ENCODE measurements at regions not wholly inside any gene's neighbourhood (a gene's known extent, or its start where the extent isn't known, plus 50 kb on each side); places are given as distances from the start of the nearest gene placed in this dataset.
"Not testable (repeated sequence)": the region's sequence is repeated elsewhere in the genome, so short reads cannot be mapped to it uniquely, and the experiment has no call there.

- H3K4me3 ChIP-seq (ENCODE audit: control insufficient read depth, low read depth, low read length), result no peak overlapping the region
- no peak for TF ChIP-seq CTCF (conservative IDR thresholded peaks at IDR 0.05; ENCODE audit: control insufficient read depth, insufficient read depth, low read depth, low read length)
- no peak for DNase-seq (ENCODE audit: low read depth)
These were observed 100.1 kb upstream of the FRMD1 start for GRCh38 chr6:168179133-168179532.

GRCh38 chr6:168177103-168177891 is 98.3 kb upstream of the FRMD1 start:
- no peak for TF ChIP-seq CTCF (conservative IDR thresholded peaks at IDR 0.05; ENCODE audit: control insufficient read depth, insufficient read depth, low read depth, low read length)
- no peak overlapping the region for H3K4me3 ChIP-seq (ENCODE audit: control insufficient read depth, low read depth, low read length)
- DNase-seq (ENCODE audit: low read depth), result no peak

- no peak overlapping the region for H3K4me3 ChIP-seq (ENCODE audit: control insufficient read depth, low read depth, low read length)
- no peak for TF ChIP-seq CTCF (conservative IDR thresholded peaks at IDR 0.05; ENCODE audit: control insufficient read depth, insufficient read depth, low read depth, low read length)
- no peak for DNase-seq (ENCODE audit: low read depth)
These were observed 92.8 kb upstream of the FRMD1 start for GRCh38 chr6:168171673-168172353.

GRCh38 chr6:168170841-168171601 is 92.0 kb upstream of the FRMD1 start:
- no peak for TF ChIP-seq CTCF (conservative IDR thresholded peaks at IDR 0.05; ENCODE audit: control insufficient read depth, insufficient read depth, low read depth, low read length)
- no peak for DNase-seq (ENCODE audit: low read depth)
- no peak overlapping the region for H3K4me3 ChIP-seq (ENCODE audit: control insufficient read depth, low read depth, low read length)

- no peak for TF ChIP-seq CTCF (conservative IDR thresholded peaks at IDR 0.05; ENCODE audit: control insufficient read depth, insufficient read depth, low read depth, low read length)
- no peak for DNase-seq (ENCODE audit: low read depth)
These were observed 90.6 kb upstream of the FRMD1 start for GRCh38 chr6:168169624-168170023.

GRCh38 chr6:168168936-168169335 is 89.9 kb upstream of the FRMD1 start:
- not testable (repeated sequence) for H3K4me3 ChIP-seq (ENCODE audit: control insufficient read depth, low read depth, low read length); DNase-seq (ENCODE audit: low read depth)

More at GRCh38 chr6:168169624-168170023, 90.6 kb upstream of the FRMD1 start:
- H3K4me3 ChIP-seq (ENCODE audit: control insufficient read depth, low read depth, low read length), result no peak overlapping the region

GRCh38 chr6:168168330-168168729 is 89.3 kb upstream of the FRMD1 start:
- H3K4me3 ChIP-seq (ENCODE audit: control insufficient read depth, low read depth, low read length); DNase-seq (ENCODE audit: low read depth): not testable (repeated sequence)

Data from fibroblast of mammary gland (primary cell).